ENCODE measurements at regions not wholly inside any gene's neighbourhood (a gene's known extent, or its start where the extent isn't known, plus 50 kb on each side); places are given as distances from the start of the nearest gene placed in this dataset.

DNA sequence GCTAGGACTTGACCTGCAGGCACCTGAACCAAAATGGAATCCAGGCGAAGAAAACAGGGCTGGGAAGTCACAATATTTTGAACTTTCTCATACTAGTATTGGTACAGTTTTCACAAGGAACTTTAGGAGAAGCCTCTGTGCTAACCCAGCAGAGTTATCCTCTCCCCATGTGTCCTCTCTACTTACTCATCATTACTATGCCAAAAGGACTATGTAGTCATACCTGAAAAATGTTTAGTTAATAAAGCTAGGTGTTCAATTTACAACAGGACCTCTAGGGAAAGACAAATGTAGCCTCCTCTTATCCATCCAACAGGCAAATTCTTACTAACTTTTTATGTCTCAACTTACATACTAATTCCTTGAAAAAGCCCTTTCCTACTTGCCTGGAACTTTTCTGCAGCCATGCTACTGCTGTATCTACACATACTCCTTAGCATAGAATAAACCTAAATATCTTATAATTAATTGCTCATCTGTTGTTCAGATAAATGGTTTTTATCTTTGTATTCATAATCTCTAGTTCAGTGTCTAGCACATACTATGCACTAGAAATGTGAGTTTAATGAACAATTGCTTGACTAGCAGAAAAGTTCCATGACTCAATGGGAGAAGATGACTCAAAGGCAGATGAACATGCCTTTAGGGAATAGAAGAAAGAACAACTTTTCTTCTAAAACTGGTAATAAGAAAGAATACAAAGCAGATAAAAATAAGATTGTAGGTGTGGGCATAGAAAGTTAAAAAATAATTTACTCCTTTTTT, 215.5 kb upstream of the VEGFC start:
- Histone ChIP-seq H3K9ac (ENCODE audit: low read depth, low read length, poor library complexity, severe bottlenecking) (no peak overlapping the region), H3K79me2 (ENCODE audit: insufficient read depth, low read length) (no peaks in the 10 kb centered on the region), H2AFZ (ENCODE audit: low read length) (no peak overlapping the region), H3K4me3 (ENCODE audit: low read length, poor library complexity, severe bottlenecking) (no peak overlapping the region), H3K36me3 (ENCODE audit: insufficient read depth, low read length) (no peaks in the 10 kb centered on the region), H3K4me1 (ENCODE audit: insufficient read depth, low read length, poor library complexity, severe bottlenecking) (no peaks in the 10 kb centered on the region), H3K9me2 (replicated peaks; ENCODE audit: low read depth, low read length) (no peaks in the 10 kb centered on the region), H3K4me2 (ENCODE audit: low read depth, low read length, poor library complexity, severe bottlenecking) (no peak overlapping the region), H4K20me1 (ENCODE audit: insufficient read depth, low read length, poor library complexity, severe bottlenecking) (no peaks in the 10 kb centered on the region), H3K27me3 (ENCODE audit: insufficient read depth, low read length, poor library complexity, severe bottlenecking) (no peaks in the 10 kb centered on the region), H3F3A (ENCODE audit: low read depth) (no peaks in the 10 kb centered on the region), H3K9me3 (ENCODE audit: insufficient read depth, low read depth, low read length) (no peaks in the 10 kb centered on the region; the same call in 1 of the 2 replicates)
- TF ChIP-seq EZH2phosphoT487 (IDR thresholded peaks at IDR 0.05; ENCODE audit: borderline replicate concordance): no peak
- TF ChIP-seq, protein P1, sequence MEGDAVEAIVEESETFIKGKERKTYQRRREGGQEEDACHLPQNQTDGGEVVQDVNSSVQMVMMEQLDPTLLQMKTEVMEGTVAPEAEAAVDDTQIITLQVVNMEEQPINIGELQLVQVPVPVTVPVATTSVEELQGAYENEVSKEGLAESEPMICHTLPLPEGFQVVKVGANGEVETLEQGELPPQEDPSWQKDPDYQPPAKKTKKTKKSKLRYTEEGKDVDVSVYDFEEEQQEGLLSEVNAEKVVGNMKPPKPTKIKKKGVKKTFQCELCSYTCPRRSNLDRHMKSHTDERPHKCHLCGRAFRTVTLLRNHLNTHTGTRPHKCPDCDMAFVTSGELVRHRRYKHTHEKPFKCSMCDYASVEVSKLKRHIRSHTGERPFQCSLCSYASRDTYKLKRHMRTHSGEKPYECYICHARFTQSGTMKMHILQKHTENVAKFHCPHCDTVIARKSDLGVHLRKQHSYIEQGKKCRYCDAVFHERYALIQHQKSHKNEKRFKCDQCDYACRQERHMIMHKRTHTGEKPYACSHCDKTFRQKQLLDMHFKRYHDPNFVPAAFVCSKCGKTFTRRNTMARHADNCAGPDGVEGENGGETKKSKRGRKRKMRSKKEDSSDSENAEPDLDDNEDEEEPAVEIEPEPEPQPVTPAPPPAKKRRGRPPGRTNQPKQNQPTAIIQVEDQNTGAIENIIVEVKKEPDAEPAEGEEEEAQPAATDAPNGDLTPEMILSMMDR (conservative IDR thresholded peaks at IDR 0.05; ENCODE audit: low read length): no peak

DNA sequence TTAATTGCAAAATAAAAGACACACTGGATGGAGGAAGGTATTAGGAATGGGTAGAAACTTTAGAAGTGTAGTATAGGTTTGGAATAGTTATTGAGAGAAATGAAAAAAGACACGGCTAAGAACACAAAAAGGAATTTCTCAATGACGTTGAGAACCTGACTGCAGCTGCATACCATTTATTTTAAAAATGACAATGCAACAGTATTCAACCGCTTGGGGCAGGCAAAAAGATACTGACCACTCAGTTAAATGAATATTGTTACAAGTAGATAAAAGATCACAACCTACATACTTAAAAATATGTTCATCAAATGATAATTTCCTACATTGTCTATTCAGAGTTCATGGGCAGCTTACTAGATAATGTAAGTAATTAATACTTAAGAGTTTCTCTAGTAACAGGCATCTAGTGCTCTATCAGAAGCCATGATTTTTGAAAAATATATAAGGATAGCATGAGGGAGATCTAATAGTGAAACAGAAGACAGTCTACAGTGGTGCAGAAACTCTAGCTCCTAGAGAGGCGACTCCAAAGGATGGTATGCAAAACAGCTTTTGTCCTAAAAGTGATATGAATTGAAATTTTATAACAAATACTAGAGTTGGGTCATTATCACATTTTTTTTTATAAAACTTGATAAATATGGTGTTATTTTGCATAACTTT, 216.2 kb upstream of the VEGFC start:
- H3K4me2 ChIP-seq (ENCODE audit: low read depth, low read length, poor library complexity, severe bottlenecking): no peak overlapping the region
- no peaks in the 10 kb centered on the region for H3F3A ChIP-seq (ENCODE audit: low read depth)
- no peak overlapping the region for H2AFZ ChIP-seq (ENCODE audit: low read length)

DNA sequence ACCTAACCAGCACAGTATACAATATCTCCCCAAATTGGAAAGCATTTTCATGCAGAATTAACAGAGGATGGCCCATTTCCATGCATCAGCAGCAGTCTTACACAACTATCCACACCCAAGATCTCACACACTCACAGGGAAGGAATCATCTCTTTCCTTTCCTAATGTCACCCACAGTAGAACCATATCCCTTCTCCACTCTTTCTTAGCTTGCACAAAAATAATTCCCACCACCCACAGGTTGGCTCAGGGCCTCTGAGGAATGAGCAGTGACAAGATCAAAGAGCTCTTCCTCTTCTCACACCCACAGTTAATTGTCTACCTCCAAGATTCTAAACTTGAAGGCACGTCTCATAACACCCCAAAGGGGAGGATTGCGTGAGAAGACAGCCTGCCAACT, 217.7 kb upstream of the VEGFC start:
- H3K9me2 ChIP-seq (replicated peaks; ENCODE audit: low read depth, low read length): no peaks in the 10 kb centered on the region
- H3K4me3 ChIP-seq (ENCODE audit: low read length, poor library complexity, severe bottlenecking): no peak overlapping the region
- no peaks in the 10 kb centered on the region for H3K79me2 ChIP-seq (ENCODE audit: insufficient read depth, low read length)
- no peak overlapping the region for H3K9ac ChIP-seq (ENCODE audit: low read depth, low read length, poor library complexity, severe bottlenecking)
- H3K36me3 ChIP-seq (ENCODE audit: insufficient read depth, low read length): no peaks in the 10 kb centered on the region
- H3K9me3 ChIP-seq (ENCODE audit: insufficient read depth, low read depth, low read length): no peaks in the 10 kb centered on the region; the same call in 1 of the 2 replicates
- H2AFZ ChIP-seq (ENCODE audit: low read length): no peak overlapping the region
- no peaks in the 10 kb centered on the region for H3K4me1 ChIP-seq (ENCODE audit: insufficient read depth, low read length, poor library complexity, severe bottlenecking)
- H3K27me3 ChIP-seq (ENCODE audit: insufficient read depth, low read length, poor library complexity, severe bottlenecking): no peaks in the 10 kb centered on the region
- no peak overlapping the region for H3K4me2 ChIP-seq (ENCODE audit: low read depth, low read length, poor library complexity, severe bottlenecking)
- H3F3A ChIP-seq (ENCODE audit: low read depth): no peaks in the 10 kb centered on the region
- TF ChIP-seq, protein P1 (conservative IDR thresholded peaks at IDR 0.05; ENCODE audit: low read length): no peak
- TF ChIP-seq EZH2phosphoT487 (IDR thresholded peaks at IDR 0.05; ENCODE audit: borderline replicate concordance): no peak
- H4K20me1 ChIP-seq (ENCODE audit: insufficient read depth, low read length, poor library complexity, severe bottlenecking): no peaks in the 10 kb centered on the region

More for the DNA sequence above, 216.2 kb upstream of the VEGFC start:
- no peaks in the 10 kb centered on the region for H3K9me2 ChIP-seq (replicated peaks; ENCODE audit: low read depth, low read length)
- TF ChIP-seq, protein P1 (conservative IDR thresholded peaks at IDR 0.05; ENCODE audit: low read length): no peak
- TF ChIP-seq EZH2phosphoT487 (IDR thresholded peaks at IDR 0.05; ENCODE audit: borderline replicate concordance): no peak
- no peaks in the 10 kb centered on the region for H3K79me2 ChIP-seq (ENCODE audit: insufficient read depth, low read length)
- H4K20me1 ChIP-seq (ENCODE audit: insufficient read depth, low read length, poor library complexity, severe bottlenecking): no peaks in the 10 kb centered on the region
- no peaks in the 10 kb centered on the region for H3K36me3 ChIP-seq (ENCODE audit: insufficient read depth, low read length)
- no peak overlapping the region for H3K4me3 ChIP-seq (ENCODE audit: low read length, poor library complexity, severe bottlenecking)
- H3K9me3 ChIP-seq (ENCODE audit: insufficient read depth, low read depth, low read length): no peaks in the 10 kb centered on the region; the same call in 1 of the 2 replicates
- H3K27me3 ChIP-seq (ENCODE audit: insufficient read depth, low read length, poor library complexity, severe bottlenecking): no peaks in the 10 kb centered on the region
- no peaks in the 10 kb centered on the region for H3K4me1 ChIP-seq (ENCODE audit: insufficient read depth, low read length, poor library complexity, severe bottlenecking)
- no peak overlapping the region for H3K9ac ChIP-seq (ENCODE audit: low read depth, low read length, poor library complexity, severe bottlenecking)

Measured in Loucy (cell line).